Limb (tissue), 2 donors: ENCODE measurements at regions not wholly inside any gene's neighbourhood (a gene's known extent, or its start where the extent isn't known, plus 50 kb on each side); places are given as distances from the start of the nearest gene placed in this dataset.
A peak's percentile ranks its signal among the peaks of the same experiment; 100 is the strongest.
"Not testable (repeated sequence)": the region's sequence is repeated elsewhere in the genome, so short reads cannot be mapped to it uniquely, and the experiment has no call there.

Source experiments
- DNase-seq, 2 donors: peaks; one replicate each; pipeline ENCODE4 v3.0.0-alpha.2; 2016; ENCODE audit errors: extremely low spot score in 2 of 2

DNA sequence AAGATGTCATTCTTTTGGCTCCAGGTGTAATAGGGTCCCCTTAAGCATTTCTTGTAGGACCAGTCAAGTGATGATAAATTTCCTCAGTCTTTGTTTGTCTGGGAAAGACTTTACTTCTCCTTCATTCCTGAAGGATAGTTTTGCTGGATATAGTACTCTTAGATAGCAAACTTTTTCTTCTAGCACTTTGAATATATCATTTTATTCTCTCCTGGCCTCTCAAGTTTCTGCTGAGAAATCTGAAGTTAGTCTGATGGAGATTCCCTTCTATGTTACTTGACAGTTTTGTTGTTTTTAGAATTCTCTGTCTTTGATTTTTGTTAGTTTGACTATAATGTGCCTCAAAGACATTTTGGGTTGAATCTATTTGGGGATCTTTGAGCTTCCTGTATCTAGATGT, 181.2 kb upstream of the HES1 start:
- DNase-seq, result no peak

DNA sequence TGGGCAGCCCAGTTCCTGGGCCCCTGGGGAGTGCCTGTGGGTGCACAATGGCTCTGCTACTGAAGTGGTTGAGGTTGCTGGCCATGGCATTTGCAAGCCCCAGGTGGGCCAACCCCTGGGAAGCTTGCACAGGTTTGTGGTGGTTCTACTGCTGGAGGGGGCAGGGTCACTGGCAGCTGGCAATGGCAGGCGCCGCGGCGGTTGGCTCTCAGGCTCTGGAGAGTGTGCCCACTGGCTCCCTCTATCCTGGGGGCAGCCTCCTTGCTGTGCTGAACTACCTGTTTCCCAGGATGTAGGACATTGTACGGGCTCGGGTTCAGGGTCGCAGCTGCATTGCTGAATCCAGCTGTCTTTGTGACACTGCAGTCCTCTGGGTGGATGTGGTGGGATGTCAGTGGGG, 180.2 kb upstream of the HES1 start:
- no peak for DNase-seq

DNA sequence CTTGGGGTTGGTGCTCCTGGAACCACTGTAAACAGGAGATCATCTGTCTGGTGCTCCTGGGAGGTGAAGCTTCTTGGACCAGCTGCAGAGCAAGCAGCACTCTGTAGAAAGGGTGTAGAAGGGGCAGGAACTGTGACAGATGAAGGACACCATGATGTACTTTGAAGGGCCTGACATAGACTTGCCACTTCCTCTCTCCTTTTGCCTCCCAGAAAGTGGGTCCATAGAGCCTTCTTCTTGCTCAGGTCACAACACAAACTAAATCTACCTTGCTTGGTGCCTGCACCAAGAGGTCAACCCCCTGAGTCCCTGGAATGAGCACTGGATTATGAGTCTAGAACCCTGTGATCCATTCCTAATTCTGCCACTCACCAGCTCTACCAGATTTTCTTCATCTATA, 176.1 kb upstream of the HES1 start:
- DNase-seq, result no peak

DNA sequence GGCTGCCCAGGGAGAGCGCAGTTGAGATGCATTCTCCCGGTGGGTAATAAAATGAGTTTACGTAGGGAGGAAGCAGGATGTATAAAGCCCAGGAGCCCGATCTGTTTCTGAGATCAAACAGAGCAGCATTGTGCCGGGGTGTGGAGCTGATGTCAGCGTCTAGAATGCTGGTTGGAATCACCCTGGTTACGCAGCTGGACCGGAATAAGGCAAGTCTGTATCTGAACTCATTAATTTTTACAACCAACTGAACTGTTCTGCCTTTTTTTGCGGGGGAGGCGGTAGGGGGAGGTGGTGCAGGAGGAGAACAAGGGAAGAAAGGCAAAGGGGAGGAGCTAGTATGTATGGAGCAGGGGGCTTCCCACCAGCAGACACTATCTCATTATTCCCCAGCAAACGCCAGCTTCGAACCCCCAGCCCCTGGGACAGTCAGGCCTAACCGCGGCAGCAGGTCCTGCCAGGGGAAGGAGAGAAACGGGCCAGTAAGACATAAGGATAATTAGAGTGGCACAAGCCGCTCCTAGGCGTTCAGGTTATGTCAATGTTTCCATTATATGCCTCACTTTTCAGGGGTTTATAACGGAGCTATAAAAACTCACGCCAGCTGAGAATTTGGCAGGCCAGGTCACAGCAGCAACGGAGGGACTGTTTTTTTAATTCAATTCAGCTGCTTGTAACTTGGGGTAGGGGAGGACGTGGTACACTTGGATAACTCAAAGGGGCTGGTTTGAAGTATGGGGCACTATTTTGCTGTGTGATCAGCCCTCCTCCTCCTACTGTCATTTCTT, 175.3 kb upstream of the HES1 start:
- peak; percentile 86 to 94 for DNase-seq

DNA sequence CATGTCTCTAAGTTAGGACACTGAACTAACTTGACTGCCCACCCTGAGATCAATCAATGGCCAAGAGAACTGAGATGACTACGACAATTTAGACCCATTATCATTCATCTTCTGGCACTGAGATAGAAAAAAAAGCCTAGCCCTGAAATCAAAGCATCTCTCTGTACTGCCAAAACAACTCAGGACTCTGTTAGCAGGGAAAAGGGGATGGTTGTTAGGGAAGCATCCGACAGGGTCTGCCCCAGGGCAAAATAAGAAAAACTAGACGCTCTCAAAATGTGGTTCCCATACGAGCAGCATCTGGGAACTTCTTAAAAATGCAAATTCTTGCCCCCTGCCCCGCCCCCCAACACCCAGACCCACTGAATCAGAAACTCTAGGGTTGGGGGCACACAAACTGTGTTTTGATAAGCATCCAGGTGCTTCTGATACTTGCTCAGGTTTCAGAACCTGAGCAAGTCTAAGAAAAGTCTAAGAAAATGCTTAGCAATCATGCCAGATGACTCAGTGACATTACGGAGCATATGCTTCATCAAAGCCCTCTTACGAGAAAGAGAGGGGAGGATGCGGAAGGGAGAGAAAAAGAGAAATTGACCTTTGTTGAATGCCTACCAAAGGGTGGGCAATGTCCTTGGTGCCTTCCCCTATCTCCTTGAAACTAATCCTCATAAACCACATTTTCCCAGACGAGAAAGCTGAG, 172.8 kb upstream of the HES1 start:
- no peak for DNase-seq

DNA sequence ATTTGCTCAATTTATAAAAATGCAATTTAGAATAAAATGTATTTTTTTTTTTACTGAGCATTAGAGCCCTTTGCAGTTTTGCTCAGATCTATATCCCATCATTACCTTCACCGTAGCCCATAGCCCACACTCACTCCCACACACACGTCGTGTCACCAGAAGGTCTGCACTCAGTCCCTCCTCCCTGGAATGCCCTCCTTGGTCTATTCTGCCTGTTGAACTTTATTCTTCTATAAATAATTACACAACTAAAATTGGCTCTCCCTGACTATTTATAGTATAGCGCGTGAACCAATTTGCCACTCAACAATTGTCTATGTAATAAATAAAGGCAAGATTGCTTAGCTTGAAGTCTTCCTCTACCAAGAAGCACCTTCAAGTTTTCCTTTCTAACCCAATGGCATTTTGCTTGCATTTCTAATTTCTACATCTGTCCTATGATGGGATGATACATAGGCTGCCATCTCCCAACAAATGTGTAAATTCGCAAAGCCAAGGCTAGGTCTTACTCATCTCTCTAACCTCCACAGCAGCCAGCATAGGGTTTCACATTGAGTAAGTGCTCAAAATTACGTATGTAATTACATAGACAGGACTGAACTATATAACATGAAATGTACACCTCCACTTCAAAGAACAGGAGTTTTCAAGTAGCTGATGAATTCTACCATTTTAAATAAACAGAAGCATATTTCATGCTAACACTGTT, 172.0 kb upstream of the HES1 start:
- DNase-seq, result no peak

DNA sequence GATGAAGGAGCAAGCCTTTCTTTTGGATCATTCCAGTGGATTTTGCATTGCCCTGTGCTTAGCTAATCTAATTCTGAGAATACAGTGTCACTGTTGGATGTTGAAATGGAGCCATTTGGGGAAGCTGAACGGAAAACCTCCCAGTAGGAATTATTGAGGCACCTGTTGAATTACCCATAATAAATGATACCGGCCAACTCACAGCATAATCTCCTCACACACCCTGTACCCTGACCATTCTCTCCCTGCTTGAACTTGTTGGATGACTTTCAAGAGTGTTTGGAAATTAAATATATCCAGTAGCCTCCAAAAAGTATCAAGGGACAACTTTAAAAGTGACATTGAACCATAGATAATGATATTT, 171.4 kb upstream of the HES1 start:
- DNase-seq, result no peak

DNA sequence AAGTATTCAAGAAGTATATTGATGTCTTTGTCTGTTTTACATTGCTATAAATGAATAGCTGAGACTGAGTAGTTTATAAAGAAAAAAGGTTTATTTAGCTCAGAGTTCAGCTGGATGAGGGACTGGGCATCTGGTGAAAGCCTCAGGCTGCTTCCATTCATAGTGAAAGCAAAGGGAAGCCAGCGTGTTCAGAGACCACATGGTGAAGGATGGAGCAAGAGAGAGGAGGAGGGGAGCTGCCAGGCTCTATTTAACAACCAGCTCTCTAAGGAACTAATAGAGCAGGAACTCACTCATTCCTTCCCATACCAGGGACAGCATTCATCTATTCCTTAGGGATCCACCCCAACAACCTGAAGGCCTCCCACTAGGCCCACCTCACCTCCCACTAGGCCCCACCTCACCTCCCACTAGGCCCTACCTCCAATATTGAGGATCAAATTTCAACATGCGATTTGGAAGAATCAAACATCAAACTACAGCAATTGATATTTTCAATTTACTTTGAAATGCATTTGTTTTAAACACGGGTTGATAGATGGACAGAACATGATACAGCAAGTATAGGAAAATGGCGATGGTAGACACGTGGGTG, 167.5 kb upstream of the HES1 start:
- DNase-seq, result no peak

DNA sequence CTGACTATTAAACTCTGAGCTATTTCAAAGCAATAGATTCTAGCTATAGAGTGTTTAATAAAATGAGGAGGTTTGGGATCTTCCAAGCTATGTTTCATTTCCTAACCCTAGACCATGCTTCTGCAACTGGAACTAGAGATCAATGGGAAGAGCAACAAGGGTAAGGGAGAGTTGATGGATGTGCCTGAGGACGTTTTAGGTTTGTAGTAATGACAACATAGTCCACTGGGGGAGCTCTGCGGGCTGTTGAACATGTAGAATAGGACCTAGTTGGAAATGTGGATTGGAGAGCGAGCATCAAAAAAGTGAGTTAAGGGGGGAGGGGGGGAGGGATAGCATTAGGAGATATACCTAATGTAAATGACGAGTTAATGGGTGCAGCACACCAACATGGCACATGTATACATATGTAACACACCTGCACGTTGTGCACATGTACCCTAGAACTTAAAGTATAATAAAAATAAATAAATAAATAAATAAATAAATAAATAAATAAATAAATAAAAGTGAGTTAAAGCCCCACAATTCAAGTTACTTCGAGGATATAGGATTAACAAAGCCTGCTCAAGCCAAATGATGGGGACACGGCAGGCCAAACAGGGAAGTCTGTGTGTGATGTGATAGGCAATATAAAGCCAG, 165.7 kb upstream of the HES1 start:
- DNase-seq, result not testable (repeated sequence)

DNA sequence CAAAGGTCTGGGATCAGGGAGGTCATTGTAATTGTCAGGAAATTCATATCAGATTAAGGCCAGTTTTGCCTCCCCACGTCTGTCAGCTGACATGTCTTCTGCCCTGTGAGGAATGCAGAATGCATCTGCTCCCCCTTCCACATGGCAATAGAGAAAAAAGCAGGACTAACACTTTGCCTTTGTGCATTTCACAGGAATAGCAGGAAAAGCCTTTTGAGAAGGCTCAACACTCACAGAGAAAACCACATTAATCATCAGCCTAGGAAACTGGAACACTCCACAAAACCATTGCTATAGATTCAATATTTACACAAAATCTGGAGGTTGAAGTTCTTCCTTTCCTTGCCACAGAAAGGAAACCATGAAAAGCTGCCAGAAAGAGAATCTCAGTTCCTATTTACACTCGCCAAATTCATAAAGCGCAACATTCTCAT, 165.2 kb upstream of the HES1 start:
- no peak for DNase-seq

DNA sequence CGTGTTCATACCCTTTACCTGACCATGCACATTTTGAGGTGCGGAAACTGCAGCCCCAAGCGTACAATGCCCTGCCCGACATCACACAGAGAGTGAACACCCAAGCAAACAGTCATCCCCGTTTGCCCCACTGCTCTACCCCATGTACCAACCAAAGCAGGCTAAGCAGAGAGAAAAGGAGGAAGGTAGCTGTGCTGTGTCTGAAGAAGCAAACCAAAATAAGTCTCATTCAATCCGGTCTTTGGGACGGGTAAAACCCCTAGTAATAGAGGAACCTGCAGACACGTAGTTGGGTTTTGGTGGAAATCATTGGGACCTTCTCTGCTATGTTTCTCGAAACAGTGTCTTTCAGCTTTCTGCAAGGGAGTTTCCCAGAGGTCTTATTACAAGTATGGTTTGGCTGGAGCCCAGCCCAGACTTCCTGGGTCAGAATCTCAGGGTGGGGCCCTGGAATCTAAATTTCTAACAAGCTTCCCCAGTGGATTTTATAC, 164.6 kb upstream of the HES1 start:
- DNase-seq, result no peak

DNA sequence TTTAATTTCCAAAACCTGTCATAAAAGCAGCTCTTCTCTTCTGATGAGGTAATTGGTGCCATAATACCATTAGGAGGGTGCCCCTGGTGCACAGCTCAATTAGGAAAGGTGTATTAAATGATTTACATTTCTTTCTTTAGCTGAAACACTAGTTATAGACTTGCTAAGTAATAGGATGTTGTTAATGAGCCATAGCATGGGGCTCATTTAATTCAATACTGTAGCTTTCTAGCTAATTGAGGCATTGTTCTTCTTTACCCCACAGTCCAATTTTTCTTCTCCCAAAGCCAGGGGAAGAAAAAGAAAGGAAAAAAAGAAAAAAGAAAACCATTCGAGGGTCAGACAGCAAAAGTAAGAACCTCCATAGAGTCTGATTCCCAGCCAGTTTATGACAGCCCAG, 164.0 kb upstream of the HES1 start:
- no peak for DNase-seq

DNA sequence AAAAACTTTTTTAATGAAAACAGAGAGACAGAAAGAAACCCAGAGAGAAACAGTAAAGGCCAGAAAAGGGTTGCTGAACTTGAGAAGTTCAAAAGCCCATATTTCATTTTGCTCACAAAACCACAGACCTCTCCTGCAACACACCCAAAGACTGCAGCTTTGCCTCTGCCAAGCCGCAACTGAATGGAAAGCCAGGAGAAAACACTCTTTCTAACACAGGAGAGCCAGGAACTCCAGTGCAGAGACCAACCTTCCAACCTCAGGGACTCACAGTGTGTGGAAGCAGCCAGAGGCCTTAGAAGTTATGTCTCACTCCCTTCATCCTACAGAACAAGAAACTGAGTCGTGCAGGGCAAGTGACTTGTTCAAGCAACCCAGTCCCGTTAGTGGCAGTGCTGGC, 163.1 kb upstream of the HES1 start:
- DNase-seq, result no peak

DNA sequence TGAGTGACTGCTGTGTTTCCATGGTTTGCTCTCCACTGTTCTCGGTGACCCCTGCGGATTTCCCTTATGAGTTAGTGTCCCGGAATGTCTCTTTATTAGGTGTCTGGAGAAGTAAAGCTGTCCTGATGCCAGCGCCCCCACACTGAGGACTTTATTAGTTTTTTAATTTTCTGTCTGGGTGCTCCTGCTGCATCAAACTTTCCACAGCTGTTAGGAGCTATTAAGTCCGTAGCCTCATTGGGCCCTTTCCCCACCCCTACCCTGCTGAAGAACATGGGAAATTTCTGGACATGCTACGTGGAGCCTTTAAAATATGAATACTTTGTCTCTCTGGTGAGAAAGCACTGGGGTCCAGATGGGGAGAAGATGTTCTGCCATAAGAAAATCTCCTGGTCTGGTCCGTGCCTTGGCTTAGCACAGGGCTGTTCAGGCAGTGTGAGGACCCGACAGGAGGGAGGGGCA, 161.7 kb upstream of the HES1 start:
- DNase-seq, result no peak

DNA sequence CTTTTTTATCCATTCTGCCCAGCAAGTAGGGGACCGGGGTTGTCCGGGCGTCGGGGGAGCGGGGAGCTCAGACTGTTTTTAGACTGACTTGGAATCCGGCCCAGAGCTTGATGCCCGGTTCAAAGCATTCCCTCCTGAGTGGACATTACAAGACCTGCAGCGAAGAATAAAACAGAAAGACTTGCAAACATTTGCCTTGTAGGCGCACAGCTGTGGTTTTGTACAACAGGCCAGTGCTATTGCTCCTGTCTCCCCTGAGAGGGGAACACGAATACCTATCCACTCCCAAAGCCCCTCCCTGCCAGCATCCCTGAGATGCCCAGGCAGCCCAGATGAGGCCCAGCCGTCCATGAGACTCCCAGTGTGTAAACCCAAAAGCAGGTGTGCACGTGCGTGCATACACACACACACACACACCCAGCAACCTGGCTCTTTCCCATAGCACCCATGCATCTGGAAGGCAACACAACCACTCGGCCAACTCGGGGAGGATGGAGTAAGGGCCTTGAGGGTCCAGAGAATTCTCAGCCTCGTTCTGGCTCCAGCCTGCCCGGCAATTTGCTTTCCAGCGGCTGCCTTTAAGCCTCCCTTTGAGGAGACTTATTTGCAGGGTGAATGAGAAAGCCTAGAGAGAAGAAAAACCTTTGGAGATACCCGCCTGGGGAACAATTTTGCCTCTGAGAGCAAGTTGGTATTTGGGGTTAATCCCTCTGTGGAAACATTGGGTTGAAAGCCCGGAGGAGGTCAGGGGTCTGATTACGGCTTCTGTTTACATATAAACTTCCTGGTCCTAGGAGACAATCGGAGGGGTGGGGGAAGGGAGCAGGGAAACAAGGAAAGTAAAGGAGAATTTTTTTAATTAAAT, 161.0 kb upstream of the HES1 start:
- no peak for DNase-seq

DNA sequence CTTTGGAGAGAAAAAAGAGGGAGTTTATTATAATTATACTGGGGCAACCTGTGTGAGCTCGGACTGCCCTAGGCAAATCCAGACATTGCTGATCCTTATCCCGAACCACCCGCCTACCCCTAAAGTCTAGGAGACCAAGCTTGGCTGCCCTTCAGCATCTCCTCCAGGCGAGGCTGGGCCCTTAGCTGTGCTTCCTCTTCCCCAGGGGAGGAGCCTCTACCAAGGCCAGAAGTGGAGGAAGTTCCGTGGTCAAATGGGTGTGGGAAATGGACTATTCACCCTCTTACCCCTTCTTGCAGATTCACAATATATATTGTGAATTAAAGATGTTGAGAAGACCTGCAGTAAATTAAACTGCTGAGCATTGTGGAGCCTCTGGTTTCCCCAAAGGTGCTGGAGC, 158.3 kb upstream of the HES1 start:
- peak in 1 of 2 donors; percentile 12 for DNase-seq

DNA sequence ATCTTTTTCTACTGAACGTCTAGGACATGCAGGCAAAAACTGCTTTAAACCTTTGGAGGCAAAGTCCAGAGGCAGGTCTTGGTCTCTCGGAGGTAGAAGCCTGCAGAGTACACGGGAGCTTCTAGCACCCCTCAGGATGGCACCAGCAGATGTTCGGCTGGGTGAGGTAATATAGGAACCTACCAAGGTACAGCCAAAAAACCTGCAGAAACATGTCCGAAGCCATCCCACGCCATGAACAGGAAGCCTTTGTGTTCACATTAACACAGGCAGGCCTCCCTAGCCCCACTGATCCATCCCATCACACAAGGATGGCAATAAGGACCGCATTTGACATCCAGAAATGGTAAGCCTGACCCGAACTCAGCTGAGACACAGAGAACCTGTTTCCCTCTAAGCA, 157.9 kb upstream of the HES1 start:
- peak in 1 of 2 donors; percentile 6 for DNase-seq

DNA sequence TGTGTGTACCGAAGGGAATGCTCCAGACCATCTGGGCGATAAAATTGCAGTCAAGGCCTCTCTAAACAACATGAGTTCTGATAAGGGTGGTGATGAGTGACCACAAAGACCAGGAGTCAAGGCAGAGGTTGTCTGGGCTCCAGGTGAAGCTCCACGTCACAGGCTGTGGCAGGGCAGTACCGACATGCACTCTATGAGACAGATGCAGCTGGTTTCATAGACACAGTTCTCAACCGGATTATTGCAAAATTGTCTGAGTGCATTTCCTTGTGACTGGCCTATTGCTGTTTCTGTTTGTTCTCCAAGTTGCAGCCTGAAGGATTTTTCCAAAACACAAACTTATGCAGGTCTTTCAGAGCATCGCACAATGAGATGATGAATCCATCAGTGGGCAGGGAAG, 157.5 kb upstream of the HES1 start:
- peak in 1 of 2 donors; percentile 11 for DNase-seq

DNA sequence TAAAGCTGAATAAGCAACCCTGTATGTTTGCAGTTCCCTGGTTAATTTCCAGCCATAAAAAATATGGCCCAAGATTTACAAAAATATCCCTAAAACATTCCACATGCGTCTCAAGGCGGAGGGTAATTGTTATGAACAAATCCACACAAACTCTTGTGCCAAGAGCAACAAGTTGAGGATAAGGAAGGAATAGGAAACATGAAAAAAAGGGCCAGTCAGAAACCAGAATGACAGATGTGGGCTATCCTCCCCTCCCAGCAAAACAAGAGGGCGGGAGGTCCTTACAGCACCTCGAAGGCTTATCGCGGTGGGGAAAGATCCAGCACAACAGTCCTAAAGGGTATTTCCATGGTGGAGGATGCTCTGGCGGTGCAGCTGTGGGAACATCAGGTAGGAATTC, 155.6 kb upstream of the HES1 start:
- peak in 1 of 2 donors; percentile 27 for DNase-seq

DNA sequence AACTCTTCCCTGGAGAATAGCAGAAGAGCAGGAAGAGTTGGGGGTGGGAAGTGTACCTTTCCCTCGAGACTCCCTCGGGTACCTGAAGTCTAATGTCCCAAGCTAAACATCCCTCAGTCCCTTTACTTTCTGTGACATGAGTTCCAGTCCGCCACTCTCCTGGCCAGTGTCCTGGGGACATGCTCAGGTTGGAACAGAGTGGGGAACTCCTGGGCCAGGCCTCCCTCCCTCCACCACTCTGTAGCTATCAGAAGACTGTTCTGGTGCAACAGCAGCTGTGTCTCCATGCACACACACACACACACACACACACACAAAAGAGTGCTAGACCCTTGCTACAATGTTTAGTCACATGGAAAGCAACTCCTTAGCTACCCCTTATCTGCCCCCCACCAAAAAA, 155.0 kb upstream of the HES1 start:
- peak in 1 of 2 donors; percentile 31 for DNase-seq
